ENCODE measurements at regions not wholly inside any gene's neighbourhood (a gene's known extent, or its start where the extent isn't known, plus 50 kb on each side); places are given as distances from the start of the nearest gene placed in this dataset.

DNA sequence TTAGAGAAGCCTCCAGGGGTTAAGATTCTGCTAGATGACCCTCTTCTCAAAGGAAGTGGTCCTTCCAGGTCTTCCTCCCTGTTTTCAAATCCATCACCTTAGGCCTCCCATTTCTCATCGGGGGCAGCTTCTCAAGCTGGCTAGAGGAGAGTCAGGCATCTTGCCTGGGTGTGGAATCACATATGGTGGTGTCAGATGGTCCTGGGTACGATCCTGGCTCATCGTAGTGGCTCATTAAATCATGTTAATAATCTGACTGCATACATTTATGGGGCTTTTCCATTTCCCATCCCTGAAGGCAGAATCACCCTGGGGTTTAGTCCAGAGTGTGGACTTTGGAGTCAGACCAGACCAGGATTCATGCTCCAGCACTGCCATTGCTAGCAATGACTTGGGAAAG, 132.6 kb downstream of the RPS24 start:
- no peak for DNase-seq
- Histone ChIP-seq H3K27ac (no peak overlapping the region), H3K27me3 (no peaks in the 10 kb centered on the region), H3K4me3 (no peak overlapping the region), H3K4me1 (no peaks in the 10 kb centered on the region), H3K9me3 (no peaks in the 10 kb centered on the region), H3K36me3 (ENCODE audit: low read depth, missing control alignments) (no peaks in the 10 kb centered on the region)
- TF ChIP-seq POLR2A (IDR thresholded peaks at IDR 0.05) = no peak
- TF ChIP-seq, protein P1, sequence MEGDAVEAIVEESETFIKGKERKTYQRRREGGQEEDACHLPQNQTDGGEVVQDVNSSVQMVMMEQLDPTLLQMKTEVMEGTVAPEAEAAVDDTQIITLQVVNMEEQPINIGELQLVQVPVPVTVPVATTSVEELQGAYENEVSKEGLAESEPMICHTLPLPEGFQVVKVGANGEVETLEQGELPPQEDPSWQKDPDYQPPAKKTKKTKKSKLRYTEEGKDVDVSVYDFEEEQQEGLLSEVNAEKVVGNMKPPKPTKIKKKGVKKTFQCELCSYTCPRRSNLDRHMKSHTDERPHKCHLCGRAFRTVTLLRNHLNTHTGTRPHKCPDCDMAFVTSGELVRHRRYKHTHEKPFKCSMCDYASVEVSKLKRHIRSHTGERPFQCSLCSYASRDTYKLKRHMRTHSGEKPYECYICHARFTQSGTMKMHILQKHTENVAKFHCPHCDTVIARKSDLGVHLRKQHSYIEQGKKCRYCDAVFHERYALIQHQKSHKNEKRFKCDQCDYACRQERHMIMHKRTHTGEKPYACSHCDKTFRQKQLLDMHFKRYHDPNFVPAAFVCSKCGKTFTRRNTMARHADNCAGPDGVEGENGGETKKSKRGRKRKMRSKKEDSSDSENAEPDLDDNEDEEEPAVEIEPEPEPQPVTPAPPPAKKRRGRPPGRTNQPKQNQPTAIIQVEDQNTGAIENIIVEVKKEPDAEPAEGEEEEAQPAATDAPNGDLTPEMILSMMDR (IDR thresholded peaks at IDR 0.05) = no peak
- intact Hi-C loops (cut with DNase I; ENCODE audit: low total_unique reads) = no loop called here
- 89 to 93% methylated on average over 3 of the region's 3 CpGs for WGBS, 2 donors

DNA sequence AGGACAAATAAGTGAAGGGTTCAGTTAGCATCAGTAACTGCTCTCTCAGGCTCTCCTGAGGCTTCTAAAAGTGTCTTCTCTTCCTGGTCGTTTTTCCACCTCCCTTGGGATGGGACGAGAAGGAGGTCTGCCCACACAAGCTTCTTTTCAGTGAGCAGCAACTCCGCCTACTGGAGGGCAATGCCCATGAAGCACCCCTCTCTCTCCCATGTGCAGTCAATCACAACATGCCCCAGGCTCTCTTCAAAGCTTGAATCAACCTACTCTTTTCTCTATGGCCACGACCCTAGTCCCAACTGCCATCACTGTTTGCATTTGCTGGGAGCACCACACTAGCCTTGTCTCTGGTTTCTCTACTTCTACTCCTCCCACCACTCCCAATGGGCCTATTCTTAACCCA, 135.6 kb downstream of the RPS24 start:
- H3K4me3 ChIP-seq = no peak overlapping the region
- TF ChIP-seq POLR2A (IDR thresholded peaks at IDR 0.05) = no peak
- TF ChIP-seq, protein P1 (IDR thresholded peaks at IDR 0.05) = no peak
- H3K27me3 ChIP-seq = no peaks in the 10 kb centered on the region
- intact Hi-C loops (cut with DNase I; ENCODE audit: low total_unique reads) = no loop called here
- no peak for DNase-seq
- H3K4me1 ChIP-seq = no peaks in the 10 kb centered on the region
- no peak overlapping the region for H3K27ac ChIP-seq
- WGBS, 2 donors = 74 to 78% methylated on average over 4 of the region's 4 CpGs
- H3K36me3 ChIP-seq (ENCODE audit: low read depth, missing control alignments) = no peaks in the 10 kb centered on the region
- no peaks in the 10 kb centered on the region for H3K9me3 ChIP-seq

DNA sequence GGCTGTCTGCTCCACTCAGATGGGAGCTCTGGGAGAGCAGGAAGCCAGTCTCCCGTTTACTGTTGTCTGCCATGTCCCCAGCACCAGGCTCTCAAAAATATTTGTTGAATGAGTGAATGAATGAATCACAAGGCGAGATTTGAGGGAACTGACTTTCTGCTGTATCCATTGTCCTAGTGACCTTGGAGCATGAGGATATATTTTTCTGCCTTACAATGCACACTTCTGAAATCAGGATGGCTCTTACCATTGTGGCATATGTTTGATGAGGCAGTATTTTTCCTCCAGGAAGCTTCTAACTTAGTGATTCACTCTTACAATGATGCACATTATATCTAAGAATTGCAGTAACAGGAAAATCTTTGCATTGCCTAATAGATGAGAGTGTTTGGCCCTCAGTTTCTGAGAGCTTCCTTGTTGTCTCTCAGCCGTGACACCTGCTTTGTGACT, 136.4 kb downstream of the RPS24 start:
- TF ChIP-seq POLR2A (IDR thresholded peaks at IDR 0.05) = no peak
- TF ChIP-seq, protein P1 (IDR thresholded peaks at IDR 0.05) = no peak
- no peak for DNase-seq
- H3K27ac ChIP-seq = no peak overlapping the region

DNA sequence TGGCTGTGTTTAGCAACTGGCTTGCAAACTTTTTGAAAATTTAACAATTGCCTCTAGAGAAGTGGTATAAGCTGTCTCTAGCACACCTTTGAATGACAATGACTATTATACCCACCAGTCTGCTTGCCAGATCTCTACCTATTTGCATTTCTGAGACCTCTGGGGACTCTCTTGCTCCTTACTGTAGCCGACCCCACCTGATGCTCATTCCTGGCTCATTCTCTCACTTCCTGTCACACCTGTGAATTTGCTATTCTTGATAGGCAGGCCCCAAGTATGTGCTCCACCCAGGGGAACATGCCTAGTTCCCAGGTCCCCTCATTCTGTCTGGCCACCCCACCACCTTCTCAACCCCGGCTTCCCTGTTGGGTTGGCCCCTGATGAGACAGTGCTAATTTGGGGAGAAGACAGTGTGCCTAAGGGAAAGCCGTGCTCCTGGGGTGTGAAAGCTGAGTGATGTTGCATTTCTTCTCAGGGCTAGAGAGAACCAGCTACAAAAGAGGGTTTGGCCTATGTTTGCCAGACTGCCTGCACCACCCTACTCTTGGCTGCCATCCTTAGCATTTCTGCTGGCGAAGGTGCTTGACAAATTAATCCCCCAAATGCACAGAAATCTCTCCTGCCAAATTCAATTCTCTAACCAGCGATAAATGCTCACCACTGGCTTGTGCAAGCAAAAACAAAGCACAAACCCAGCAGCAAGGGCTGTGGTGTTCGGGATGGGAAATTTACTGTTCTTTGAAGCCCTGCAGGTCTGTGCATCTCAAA, 138.2 kb downstream of the RPS24 start:
- no peak overlapping the region for H3K4me3 ChIP-seq
- no peaks in the 10 kb centered on the region for H3K27me3 ChIP-seq
- H3K27ac ChIP-seq = no peak overlapping the region
- no peaks in the 10 kb centered on the region for H3K9me3 ChIP-seq
- WGBS, 2 donors = 93 to 96% methylated on average over 6 of the region's 6 CpGs
- intact Hi-C loops (cut with DNase I; ENCODE audit: low total_unique reads) = no loop called here
- DNase-seq = no peak
- H3K4me1 ChIP-seq = no peaks in the 10 kb centered on the region
- TF ChIP-seq, protein P1 (IDR thresholded peaks at IDR 0.05) = no peak
- TF ChIP-seq POLR2A (IDR thresholded peaks at IDR 0.05) = no peak
- H3K36me3 ChIP-seq (ENCODE audit: low read depth, missing control alignments) = no peaks in the 10 kb centered on the region

More for the DNA sequence above, 136.4 kb downstream of the RPS24 start:
- no peak overlapping the region for H3K4me3 ChIP-seq
- intact Hi-C loops (cut with DNase I; ENCODE audit: low total_unique reads) = no loop called here
- H3K4me1 ChIP-seq = no peaks in the 10 kb centered on the region
- no peaks in the 10 kb centered on the region for H3K36me3 ChIP-seq (ENCODE audit: low read depth, missing control alignments)
- 85 to 96% methylated on average over 3 of the region's 3 CpGs for WGBS, 2 donors
- H3K27me3 ChIP-seq = no peaks in the 10 kb centered on the region
- H3K9me3 ChIP-seq = no peaks in the 10 kb centered on the region

Measured in testis (tissue), 2 donors.